Fibroblast of lung (primary cell): ENCODE measurements at regions not wholly inside any gene's neighbourhood (a gene's known extent, or its start where the extent isn't known, plus 50 kb on each side); places are given as distances from the start of the nearest gene placed in this dataset.

Experiments
- DNase-seq, 2 donors: peaks; one replicate each; pipeline versions ENCODE4 v3.0.0 to v3.0.0-alpha.2; 2010; ENCODE audit warnings: low read depth in 2 of 2
- H2AFZ ChIP-seq: 2 replicates; pipeline ENCODE4 v1.5.1; 2012; ENCODE audit warnings: low read length, control low read depth, inconsistent platforms
- H3K27ac ChIP-seq: 2 replicates; pipeline ENCODE4 v1.5.1; 2011; ENCODE audit warnings: low read length, control low read depth; ENCODE audit not compliant: insufficient read depth
- H3K27me3 ChIP-seq: 2 replicates; pipeline ENCODE4 v1.5.1; 2011; ENCODE audit warnings: mild to moderate bottlenecking, low read length; ENCODE audit not compliant: control insufficient read depth, insufficient read depth
- H3K36me3 ChIP-seq: 2 replicates; pipeline ENCODE4 v1.5.1; 2011; ENCODE audit warnings: low read length; ENCODE audit not compliant: control insufficient read depth, insufficient read depth
- H3K4me1 ChIP-seq: 2 replicates; pipeline ENCODE4 v1.5.1; 2011; ENCODE audit warnings: low read length; ENCODE audit not compliant: control insufficient read depth, insufficient read depth; ENCODE audit errors: extremely low read depth
- H3K4me2 ChIP-seq: 2 replicates; pipeline ENCODE4 v1.5.1; 2011; ENCODE audit warnings: low read length, control low read depth; ENCODE audit not compliant: insufficient read depth; ENCODE audit errors: extremely low read depth
- H3K4me3 ChIP-seq, 4 experiments: fragments of 200-600 bp in 1 of 4; sonication (generic) in 1 of 4; replicated peaks in 1 of 4; 2 replicates each; pipeline ENCODE4 v1.5.1; 2011 to 2016; ENCODE audit warnings: low read length in 4 of 4, low read depth in 3 of 4, mild to moderate bottlenecking in 3 of 4, control low read depth in 2 of 4, inconsistent platforms in 1 of 4, mixed read lengths in 1 of 4; ENCODE audit not compliant: insufficient read depth in 1 of 4; ENCODE audit errors: control extremely low read depth in 1 of 4
- H3K79me2 ChIP-seq: 2 replicates; pipeline ENCODE4 v1.5.1; 2012; ENCODE audit warnings: mild to moderate bottlenecking, low read length, inconsistent platforms; ENCODE audit not compliant: control insufficient read depth, insufficient read depth
- H3K9ac ChIP-seq: 2 replicates; pipeline ENCODE4 v1.5.1; 2011; ENCODE audit warnings: mild to moderate bottlenecking, low read length, control low read depth; ENCODE audit not compliant: insufficient read depth
- H3K9me3 ChIP-seq: 2 replicates; pipeline ENCODE4 v1.5.1; 2012; ENCODE audit warnings: low read depth, low read length; ENCODE audit not compliant: control insufficient read depth, insufficient read depth
- H4K20me1 ChIP-seq: 2 replicates; pipeline ENCODE4 v1.5.1; 2011; ENCODE audit warnings: low read length; ENCODE audit not compliant: control insufficient read depth, insufficient read depth; ENCODE audit errors: extremely low read depth
- CTCF ChIP-seq, 2 donors: IDR thresholded peaks in 1 of 2; conservative IDR thresholded peaks in 1 of 2; 1 replicate in 1 of 2; 2 replicates in 1 of 2; pipeline ENCODE4 v1.5.1; 2011 to 2012; ENCODE audit warnings: low read length in 2 of 2, control low read depth in 1 of 2, inconsistent platforms in 1 of 2, low read depth in 1 of 2, mild to moderate bottlenecking in 1 of 2
- EZH2 ChIP-seq: IDR thresholded peaks from 2 replicates; pipeline ENCODE4 v1.5.1; 2012; ENCODE audit warnings: low read length, control low read depth, mild to moderate bottlenecking; ENCODE audit errors: missing control alignments

- no peaks in the 10 kb centered on the region for H3K36me3 ChIP-seq
- peak in 1 of 2 donors; percentile 60 for DNase-seq
- no peak overlapping the region for H2AFZ ChIP-seq
- TF ChIP-seq EZH2 (no peak), CTCF (conservative IDR thresholded peaks at IDR 0.05 in 1 of 2, IDR thresholded peaks at IDR 0.05 in 1 of 2; ENCODE audit: low read depth in 1 of 2, low read length in 2 of 2) (no peak)
- no peak overlapping the region for H3K9ac ChIP-seq
- no peaks in the 10 kb centered on the region for H3K4me1 ChIP-seq
- H3K27me3 ChIP-seq: no peaks in the 10 kb centered on the region
- no peak overlapping the region for H3K4me2 ChIP-seq
- H3K4me3 ChIP-seq: no peak overlapping the region
- no peak overlapping the region for H3K27ac ChIP-seq
- no peaks in the 10 kb centered on the region for H3K9me3 ChIP-seq
- no peaks in the 10 kb centered on the region for H3K79me2 ChIP-seq
- no peaks in the 10 kb centered on the region for H4K20me1 ChIP-seq
These were observed 1674.3 kb upstream of the AGA start for GRCh38 chr4:179116581-179116980.

- Histone ChIP-seq H3K9me3 (no peaks in the 10 kb centered on the region), H3K79me2 (no peaks in the 10 kb centered on the region), H3K27ac (no peak overlapping the region), H4K20me1 (no peaks in the 10 kb centered on the region), H3K4me2 (no peak overlapping the region), H3K27me3 (no peaks in the 10 kb centered on the region), H2AFZ (no peak overlapping the region), H3K36me3 (no peaks in the 10 kb centered on the region), H3K4me1 (no peaks in the 10 kb centered on the region), H3K9ac (no peak overlapping the region), H3K4me3 (no peak overlapping the region)
- no peak for DNase-seq
- TF ChIP-seq CTCF (conservative IDR thresholded peaks at IDR 0.05 in 1 of 2, IDR thresholded peaks at IDR 0.05 in 1 of 2; ENCODE audit: low read depth in 1 of 2, low read length in 2 of 2) (no peak), EZH2 (no peak)
These were observed 1680.8 kb upstream of the AGA start for GRCh38 chr4:179123084-179123483.

GRCh38 chr4:179124419-179124818 is 1682.2 kb upstream of the AGA start:
- H3K4me1 ChIP-seq: no peaks in the 10 kb centered on the region
- no peaks in the 10 kb centered on the region for H4K20me1 ChIP-seq
- H2AFZ ChIP-seq: no peak overlapping the region
- H3K4me3 ChIP-seq: no peak overlapping the region
- H3K9me3 ChIP-seq: no peaks in the 10 kb centered on the region
- no peak for DNase-seq
- H3K27ac ChIP-seq: no peak overlapping the region
- H3K27me3 ChIP-seq: no peaks in the 10 kb centered on the region
- no peak overlapping the region for H3K9ac ChIP-seq
- no peaks in the 10 kb centered on the region for H3K79me2 ChIP-seq
- H3K4me2 ChIP-seq: no peak overlapping the region
- no peak for TF ChIP-seq EZH2
- no peak for TF ChIP-seq CTCF (conservative IDR thresholded peaks at IDR 0.05 in 1 of 2, IDR thresholded peaks at IDR 0.05 in 1 of 2; ENCODE audit: low read depth in 1 of 2, low read length in 2 of 2)
- H3K36me3 ChIP-seq: no peaks in the 10 kb centered on the region
